ENCODE measurements at regions not wholly inside any gene's neighbourhood (a gene's known extent, or its start where the extent isn't known, plus 50 kb on each side); places are given as distances from the start of the nearest gene placed in this dataset.

- Mint-ChIP-seq H3K36me3 (ENCODE audit: insufficient read depth in 1 of 3, low read depth in 3 of 3) (no peaks in the 10 kb centered on the region; a peak in 2 of 7 replicates), H3K4me3 (no peak overlapping the region), H3K9me3 (peaks cover 2 to 10% of the 10 kb centered on the region in 2 experiments; a peak in 4 of 5 replicates), H3K27ac (no peak overlapping the region), H3K4me1 (peaks cover 0 to 3% of the 10 kb centered on the region in 2 experiments; a peak in 1 of 4 replicates), H3K27me3 (ENCODE audit: low read depth) (no peaks in the 10 kb centered on the region; the same call in 1 of the 2 replicates)
- Histone ChIP-seq H3K27me3 (ENCODE audit: insufficient read depth, low read length) (no peaks in the 10 kb centered on the region), H3K79me1 (ENCODE audit: insufficient read depth, low read depth, low read length, poor library complexity, severe bottlenecking) (no peaks in the 10 kb centered on the region), H3T11ph (ENCODE audit: low read length) (no peak overlapping the region), H4K20me1 (ENCODE audit: control insufficient read depth, insufficient read depth, insufficient read length) (no peaks in the 10 kb centered on the region), H3K23me2 (ENCODE audit: insufficient read length, low read depth, low read length, poor library complexity, severe bottlenecking) (no peaks in the 10 kb centered on the region), H3K4ac (ENCODE audit: low read depth, low read length) (no peak overlapping the region), H2BK5ac (ENCODE audit: insufficient read length, low read length) (no peak overlapping the region), H2BK15ac (ENCODE audit: low read depth, low read length) (no peak overlapping the region), H2BK12ac (ENCODE audit: insufficient read length, low read depth, low read length) (no peak overlapping the region), H2BK20ac (ENCODE audit: low read depth, low read length, poor library complexity, severe bottlenecking) (no peak overlapping the region), H3K9ac (ENCODE audit: extremely low read depth, insufficient read length, low read length) (no peak overlapping the region), H3K9me3 (ENCODE audit: control insufficient read depth, low read depth, low read length) (no peaks in the 10 kb centered on the region), H3K79me2 (ENCODE audit: insufficient read depth, low read length) (no peaks in the 10 kb centered on the region), H3K14ac (ENCODE audit: insufficient read depth, low read length) (no peak overlapping the region), H4K8ac (replicated peaks; ENCODE audit: insufficient read length, low read depth, low read length) (no peak overlapping the region), H3K4me2 (ENCODE audit: insufficient read depth, insufficient read length, low read length) (no peak overlapping the region), H4K5ac (ENCODE audit: insufficient read length, low read depth, low read length) (no peak overlapping the region), H3K23ac (ENCODE audit: insufficient read length, low read depth, low read length) (no peak overlapping the region), H3K27ac (ENCODE audit: insufficient read length, low read depth, low read length) (no peak overlapping the region), H2BK120ac (ENCODE audit: low read depth, low read length, poor library complexity, severe bottlenecking) (no peak overlapping the region), H2AFZ (ENCODE audit: low read length) (no peak overlapping the region), H4K91ac (ENCODE audit: insufficient read length, low read depth, low read length) (no peak overlapping the region), H3K4me1 (ENCODE audit: insufficient read depth, low read length) (no peaks in the 10 kb centered on the region), H3K18ac (ENCODE audit: insufficient read length, low read depth, low read length) (no peak overlapping the region), H3K56ac (ENCODE audit: insufficient read length, low read depth, low read length) (no peak overlapping the region), H2AK5ac (ENCODE audit: insufficient read length, low read length) (no peak overlapping the region)
- DNase-seq: no peak
- no peak for TF ChIP-seq CTCF (conservative IDR thresholded peaks at IDR 0.05)
- WGBS (ENCODE audit: extremely low coverage, insufficient read length, low lambda C conversion rate): no CpG with 5 or more reads among the region's 4 CpGs
Observed at GRCh38 chr12:126994599-126994998, 1272.4 kb upstream of the TMEM132C start.

Data from H9 (cell line).